GM21717 (cell line): ENCODE measurements at regions not wholly inside any gene's neighbourhood (a gene's known extent, or its start where the extent isn't known, plus 50 kb on each side); places are given as distances from the start of the nearest gene placed in this dataset.
A peak's percentile ranks its signal among the peaks of the same experiment; 100 is the strongest.
"Not testable (repeated sequence)": the region's sequence is repeated elsewhere in the genome, so short reads cannot be mapped to it uniquely, and the experiment has no call there.

Source experiments
- ATAC-seq: cut with Tn5 transposase; IDR thresholded peaks from one replicate; pipeline ENCODE4 v1.9.1; 2021; ENCODE audit warnings: mild to moderate bottlenecking, moderate library complexity; ENCODE audit not compliant: unreplicated experiment

- no peak for ATAC-seq
Observed at GRCh38 chr13:31385540-31385939, 185.8 kb downstream of the B3GLCT start.

- no peak for ATAC-seq
Observed at GRCh38 chr13:31394506-31394905, 194.7 kb downstream of the B3GLCT start.

DNA sequence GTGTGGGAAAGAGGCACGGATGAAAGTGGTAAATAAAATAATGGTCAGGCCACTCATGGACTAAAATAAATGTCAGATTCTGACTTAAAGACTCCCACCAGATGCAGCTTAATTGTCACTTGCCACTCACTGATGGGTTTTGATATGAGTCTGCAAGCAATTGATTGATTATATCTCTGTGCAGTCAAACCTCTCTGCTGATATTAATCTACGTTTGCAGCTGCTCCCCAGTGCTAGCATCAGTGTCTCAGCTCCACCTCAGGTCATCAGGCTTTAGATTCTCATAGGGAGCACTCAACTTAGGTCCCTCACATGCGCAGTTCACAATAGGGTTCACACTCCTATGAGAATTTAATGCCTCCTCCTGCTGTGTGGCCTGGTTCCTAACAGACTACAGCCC is 195.3 kb downstream of the B3GLCT start:
- ATAC-seq, result no peak

DNA sequence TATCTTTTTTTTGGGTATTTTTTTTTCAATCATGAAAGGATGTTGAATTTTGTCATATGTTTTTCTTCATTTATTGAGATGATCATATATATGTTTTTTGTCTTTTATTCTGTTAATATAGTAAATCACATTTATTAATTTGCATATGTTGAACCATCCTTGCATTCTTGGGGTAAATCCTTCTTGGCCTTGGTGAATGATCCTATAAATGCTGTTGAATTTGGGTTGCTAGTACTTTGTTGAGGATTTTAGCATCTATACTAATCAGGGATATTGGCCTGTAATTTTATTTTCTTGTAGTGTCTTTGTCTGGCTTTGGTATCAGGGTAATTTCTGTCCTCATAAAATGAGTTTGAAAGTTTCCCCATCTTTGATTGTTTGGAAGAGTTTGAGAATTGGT is 199.9 kb downstream of the B3GLCT start:
- ATAC-seq, result no peak

DNA sequence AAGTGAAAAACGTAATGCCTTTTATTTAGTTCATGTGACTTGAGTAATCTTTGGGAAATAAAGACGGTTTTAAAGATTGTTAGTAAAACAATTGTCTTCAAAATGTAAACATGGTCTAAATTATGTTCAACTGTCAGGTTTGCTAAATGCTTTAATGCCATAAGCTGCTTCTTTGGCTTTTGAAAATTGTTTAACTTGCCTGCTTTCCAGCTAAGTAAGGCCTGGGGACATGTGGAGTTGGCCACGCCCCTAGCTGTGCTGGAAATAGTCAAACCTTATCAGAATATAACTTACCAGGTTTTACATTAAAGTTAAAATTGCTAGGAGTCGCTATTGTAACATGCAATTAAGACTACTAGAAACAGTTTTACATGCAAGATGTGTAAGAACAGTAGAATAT is 203.9 kb downstream of the B3GLCT start:
- not testable (repeated sequence) for ATAC-seq

GRCh38 chr13:31408927-31409326 is 209.2 kb downstream of the B3GLCT start:
- ATAC-seq, result no peak

DNA sequence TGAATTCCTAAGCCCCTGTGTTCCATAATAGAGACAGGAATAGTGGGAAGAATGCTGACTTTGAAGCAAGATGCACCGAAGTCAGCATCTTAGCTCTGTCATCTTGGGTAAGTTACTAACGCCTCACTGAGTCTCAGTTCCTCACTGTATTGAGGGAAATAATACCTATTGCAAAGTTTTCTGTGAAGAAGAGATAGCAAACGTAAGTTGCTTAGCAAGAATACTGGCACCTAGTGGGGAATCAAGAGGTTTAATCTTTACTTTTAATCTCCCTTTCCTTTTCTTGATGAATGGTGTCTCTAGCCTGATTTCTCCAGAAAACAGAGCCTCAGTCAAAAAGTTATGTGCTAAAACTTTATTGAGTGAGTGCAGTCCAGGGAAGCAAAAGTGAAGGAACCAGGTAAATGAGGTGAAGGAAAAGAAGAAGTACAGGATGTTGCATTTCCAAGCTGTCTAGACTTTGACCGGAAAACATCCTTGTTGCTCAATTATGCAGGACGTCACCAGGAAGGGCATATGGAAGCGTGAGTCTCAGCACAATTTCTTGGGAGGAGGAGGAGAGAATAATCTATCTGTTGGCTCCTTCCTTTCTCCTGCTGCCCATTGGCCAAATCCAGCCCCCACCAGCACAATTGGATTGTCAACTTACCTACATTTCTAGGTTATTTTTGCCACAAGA is 210.0 kb downstream of the B3GLCT start:
- ATAC-seq, result no peak

DNA sequence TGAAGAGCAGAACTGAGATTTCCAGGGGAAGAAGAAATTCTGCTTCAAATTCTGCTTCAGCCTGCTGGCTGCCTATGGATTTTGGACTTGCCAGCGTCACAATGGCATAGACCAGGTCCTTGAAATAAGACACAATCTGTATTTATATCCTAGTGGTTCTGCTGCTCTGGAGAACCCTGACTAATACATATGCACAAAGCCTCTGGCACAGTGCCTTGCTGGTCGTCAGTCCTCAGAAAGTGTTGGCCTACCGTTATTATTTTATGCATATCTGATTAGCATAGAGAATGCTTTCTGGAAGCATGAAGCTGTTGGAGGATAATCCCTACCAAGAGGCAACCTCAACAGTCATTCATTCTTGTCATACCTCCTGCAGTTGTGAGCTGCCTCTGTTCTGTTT is 213.7 kb downstream of the B3GLCT start:
- no peak for ATAC-seq

DNA sequence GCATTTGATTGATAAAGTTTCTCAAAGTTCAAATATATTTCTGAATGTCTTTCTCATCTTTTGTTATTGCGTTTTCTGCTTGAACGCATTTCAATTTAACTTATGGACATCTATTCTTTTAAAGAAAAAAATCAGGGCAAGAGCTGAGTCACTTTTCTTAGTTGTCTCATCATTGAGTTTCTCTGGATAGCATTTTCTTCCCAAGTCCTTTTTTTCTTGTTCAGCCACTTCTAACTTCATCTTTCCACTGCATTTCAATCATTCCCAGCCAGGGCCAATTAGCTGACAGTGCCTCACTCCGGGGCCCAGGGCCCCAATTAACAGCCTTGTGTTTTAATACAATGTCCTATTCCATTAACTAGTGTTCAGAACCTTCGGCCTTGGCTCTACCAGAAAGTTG is 216.3 kb downstream of the B3GLCT start:
- no peak for ATAC-seq

DNA sequence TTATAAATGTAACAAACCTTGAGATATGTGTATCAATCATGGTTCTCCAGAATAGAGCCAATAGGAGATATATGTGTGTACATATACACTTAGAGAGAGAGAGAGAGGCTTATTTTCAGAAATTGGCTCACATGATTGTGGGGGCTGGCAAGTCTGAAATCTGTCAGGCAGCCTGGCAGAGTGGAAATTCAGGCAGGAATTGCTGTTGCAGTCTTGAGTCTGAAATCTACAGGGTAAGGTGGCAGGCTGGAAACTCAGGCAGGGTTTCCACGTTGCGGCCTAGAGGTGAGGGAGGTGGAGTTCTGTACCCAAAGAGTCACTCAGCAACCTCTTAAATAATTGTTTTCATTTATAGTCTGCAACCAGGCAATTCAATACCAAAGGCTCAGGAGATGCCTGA is 218.4 kb downstream of the B3GLCT start:
- ATAC-seq, result no peak

DNA sequence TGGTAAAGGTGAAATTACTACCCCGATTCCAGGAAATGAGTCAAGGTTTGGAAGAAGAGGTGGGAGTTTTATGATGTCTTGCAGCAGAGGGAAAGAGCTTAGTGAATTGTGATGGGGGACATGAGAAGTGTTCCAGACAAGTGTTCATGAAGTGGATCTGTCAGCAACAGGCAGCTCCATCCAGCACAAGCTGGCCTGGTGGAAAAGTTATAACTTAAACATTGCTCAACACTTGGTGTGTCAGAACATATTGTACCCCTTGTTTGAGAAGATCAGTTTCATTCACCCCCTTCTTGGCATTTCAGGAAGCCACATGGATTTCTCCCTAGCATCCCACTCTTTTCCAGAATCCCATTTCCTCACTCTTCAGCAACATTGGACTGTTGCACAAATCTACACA is 222.0 kb downstream of the B3GLCT start:
- no peak for ATAC-seq

DNA sequence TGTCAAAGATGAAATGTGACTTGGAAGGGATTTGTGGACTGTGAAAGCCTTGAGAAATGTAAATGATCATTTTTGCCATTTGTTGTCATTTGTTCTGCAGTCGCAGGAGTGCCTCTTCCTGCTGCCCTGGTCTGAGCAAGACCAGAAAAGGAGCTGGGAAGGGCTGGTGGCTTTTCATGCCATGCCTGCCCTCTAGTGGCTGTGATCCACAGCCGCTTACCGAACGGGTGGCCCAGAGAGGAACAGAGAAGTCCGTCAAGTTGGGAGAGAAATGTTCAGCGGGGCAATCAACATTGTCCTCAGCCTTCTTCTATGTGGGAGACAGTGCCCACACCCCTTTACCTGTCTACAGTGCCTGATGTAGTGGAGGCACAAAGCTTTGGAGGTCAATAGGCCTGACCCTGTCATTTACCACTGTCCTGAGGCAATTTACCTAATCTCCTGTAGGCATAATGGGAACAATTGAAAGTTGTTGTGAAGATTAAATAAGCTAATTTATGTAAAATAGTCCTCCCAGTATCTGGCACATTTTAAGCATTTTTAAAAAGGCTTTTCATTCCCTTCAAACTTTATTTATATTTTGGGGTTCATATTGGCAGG is 224.5 kb downstream of the B3GLCT start:
- ATAC-seq, result peak; percentile 86

DNA sequence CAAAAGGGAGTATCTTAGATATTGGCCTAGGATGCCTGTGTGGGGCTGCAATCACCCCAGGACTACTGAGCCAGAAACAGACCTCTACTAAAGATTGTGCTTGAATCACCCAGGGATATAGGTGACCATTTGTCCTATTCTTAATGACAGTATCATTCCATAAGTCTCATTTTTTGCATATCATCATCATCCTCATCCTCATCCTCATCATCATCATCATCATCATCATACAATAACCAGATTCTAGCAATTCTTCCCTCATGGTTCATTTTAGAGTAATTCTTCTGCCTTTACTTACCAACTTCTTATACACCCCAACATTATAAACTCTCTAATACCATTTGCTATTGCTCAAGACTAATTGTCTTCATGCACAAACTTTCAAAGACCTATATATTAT is 226.6 kb downstream of the B3GLCT start:
- no peak for ATAC-seq

GRCh38 chr13:31427151-31428100 is 227.7 kb downstream of the B3GLCT start:
- ATAC-seq, result no peak

- peak; percentile 53 for ATAC-seq
Observed at GRCh38 chr13:31431722-31432137, 232.0 kb downstream of the B3GLCT start.

- no peak for ATAC-seq
Observed at GRCh38 chr13:31433207-31433606, 233.4 kb downstream of the B3GLCT start.

DNA sequence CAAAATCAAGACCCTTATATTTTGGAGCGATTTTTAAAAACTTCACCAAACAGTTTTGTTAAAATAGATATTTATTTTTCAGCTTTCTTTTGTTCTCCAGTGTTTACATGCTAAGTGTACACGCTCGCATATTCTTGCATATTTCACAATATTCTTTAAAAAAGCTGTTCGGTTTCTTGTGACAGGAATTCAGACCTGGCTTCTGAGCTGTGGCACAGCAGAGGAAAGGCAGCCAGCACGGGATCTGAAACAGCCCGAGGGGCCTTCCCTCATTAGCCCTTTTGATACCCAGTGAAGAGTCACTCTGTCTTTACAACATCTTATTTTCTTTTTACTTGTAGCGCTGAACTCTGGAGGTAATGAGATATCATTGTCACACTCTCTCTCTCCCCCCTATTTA is 234.0 kb downstream of the B3GLCT start:
- no peak for ATAC-seq

- no peak for ATAC-seq
Observed at GRCh38 chr13:31434613-31435012, 234.8 kb downstream of the B3GLCT start.

DNA sequence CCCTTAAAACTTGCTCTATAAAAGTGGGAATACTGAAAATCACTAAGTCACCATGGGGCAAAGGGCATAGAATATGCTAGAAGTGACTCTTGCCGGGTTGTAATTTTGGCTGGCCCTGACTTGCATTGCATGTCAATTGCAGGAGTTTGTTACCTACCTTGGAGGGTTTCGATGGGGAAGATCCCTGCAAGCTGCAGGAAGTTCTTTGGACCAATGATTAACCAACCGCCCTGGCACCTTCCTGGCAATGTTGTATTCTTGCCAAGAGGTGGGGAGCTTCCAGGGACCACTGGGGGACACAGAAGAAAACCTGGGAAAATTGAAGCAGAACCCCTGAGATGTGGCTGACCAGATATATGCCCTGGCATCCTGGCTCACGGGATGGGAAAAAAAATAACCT is 235.8 kb downstream of the B3GLCT start:
- no peak for ATAC-seq

DNA sequence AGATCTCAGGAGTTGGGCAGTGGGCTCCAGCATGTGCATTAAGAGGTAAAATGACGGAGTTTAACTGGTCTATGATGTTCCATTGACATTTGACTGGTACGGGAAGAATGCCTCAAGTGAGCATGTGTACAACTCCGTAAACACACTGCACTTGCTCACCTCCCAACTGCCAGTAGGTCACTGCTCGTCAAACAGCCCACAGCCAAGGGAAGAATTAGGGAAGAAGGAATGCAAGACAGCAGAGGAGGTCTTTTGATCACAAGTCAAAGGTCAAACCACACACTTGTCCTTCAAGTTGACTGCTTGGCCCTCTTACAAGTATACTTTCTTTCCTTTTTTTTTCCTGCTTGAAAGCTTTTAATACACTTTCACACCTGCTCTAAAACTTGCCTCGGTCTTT is 236.7 kb downstream of the B3GLCT start:
- ATAC-seq, result no peak

GRCh38 chr13:31437975-31438374 is 238.2 kb downstream of the B3GLCT start:
- ATAC-seq, result no peak

GRCh38 chr13:31440132-31440531 is 240.4 kb downstream of the B3GLCT start:
- no peak for ATAC-seq
